Neuronal stem cell (in vitro differentiated cells): ENCODE measurements at regions not wholly inside any gene's neighbourhood (a gene's known extent, or its start where the extent isn't known, plus 50 kb on each side); places are given as distances from the start of the nearest gene placed in this dataset.

ENCODE experiments used
- DNase-seq: peaks from one replicate; pipeline ENCODE4 v3.0.0-alpha.2; 2013; ENCODE audit warnings: low spot score
- H2AFZ ChIP-seq: one replicate; pipeline ENCODE4 v1.6.1; 2013; ENCODE audit warnings: mild to moderate bottlenecking, low read length, inconsistent platforms
- H2AK5ac ChIP-seq: 2 replicates; pipeline ENCODE4 v1.6.1; 2013; ENCODE audit warnings: low read depth, mild to moderate bottlenecking, inconsistent platforms, low read length, moderate library complexity, mixed read lengths
- H2BK120ac ChIP-seq: 2 replicates; pipeline ENCODE4 v1.6.1; 2013; ENCODE audit warnings: low read depth, mild to moderate bottlenecking, inconsistent platforms, low read length, moderate library complexity, mixed read lengths
- H2BK12ac ChIP-seq: one replicate; pipeline ENCODE4 v1.6.1; 2013; ENCODE audit warnings: low read length, inconsistent platforms
- H2BK15ac ChIP-seq: 2 replicates; pipeline ENCODE4 v1.6.1; 2013; ENCODE audit warnings: mild to moderate bottlenecking, low read length, inconsistent platforms, mixed read lengths
- H2BK5ac ChIP-seq: one replicate; pipeline ENCODE4 v1.6.1; 2013; ENCODE audit warnings: inconsistent platforms, mild to moderate bottlenecking, low read length, moderate library complexity
- H3K14ac ChIP-seq: one replicate; pipeline ENCODE4 v1.6.1; 2013; ENCODE audit warnings: low read length, inconsistent platforms
- H3K18ac ChIP-seq: 2 replicates; pipeline ENCODE4 v1.6.1; 2013; ENCODE audit warnings: low read length, inconsistent platforms
- H3K23ac ChIP-seq: 2 replicates; pipeline ENCODE4 v1.6.1; 2013; ENCODE audit warnings: low read depth, mild to moderate bottlenecking, mixed read lengths, low read length, inconsistent platforms; ENCODE audit not compliant: poor library complexity
- H3K27ac ChIP-seq: replicated peaks from 3 replicates; pipeline ENCODE4 v1.5.1; 2013; ENCODE audit warnings: low read length, inconsistent platforms
- H3K27me3 ChIP-seq, 3 experiments: 2 replicates each; pipeline ENCODE4 v1.6.1; 2013; ENCODE audit warnings: low read length in 3 of 3, mild to moderate bottlenecking in 2 of 3, inconsistent platforms in 1 of 3, low read depth in 1 of 3, mixed read lengths in 1 of 3, moderate library complexity in 1 of 3; ENCODE audit not compliant: control insufficient read depth in 3 of 3, insufficient read depth in 3 of 3
- H3K36me3 ChIP-seq, 2 donors: replicated peaks in 1 of 2; 2 replicates each; pipeline ENCODE4 v1.6.1; 2013; ENCODE audit warnings: low read length in 2 of 2; ENCODE audit not compliant: control insufficient read depth in 2 of 2, insufficient read depth in 2 of 2
- H3K4ac ChIP-seq: 2 replicates; pipeline ENCODE4 v1.6.1; 2013; ENCODE audit warnings: inconsistent platforms, mild to moderate bottlenecking, low read length, moderate library complexity
- H3K4me1 ChIP-seq, 2 donors: 1 replicate in 1 of 2; 2 replicates in 1 of 2; pipeline ENCODE4 v1.6.1; 2013; ENCODE audit warnings: low read length in 2 of 2, low read depth in 1 of 2; ENCODE audit not compliant: control insufficient read depth in 2 of 2, insufficient read depth in 1 of 2
- H3K4me2 ChIP-seq: one replicate; pipeline ENCODE4 v1.6.1; 2013; ENCODE audit warnings: mild to moderate bottlenecking, low read length, inconsistent platforms; ENCODE audit not compliant: insufficient read depth, poor library complexity, severe bottlenecking
- H3K4me3 ChIP-seq, 2 donors: 2 replicates each; pipeline ENCODE4 v1.5.1; 2013; ENCODE audit warnings: low read length in 2 of 2, mild to moderate bottlenecking in 2 of 2, inconsistent platforms in 1 of 2, moderate library complexity in 1 of 2
- H3K79me1 ChIP-seq: one replicate; pipeline ENCODE4 v1.6.1; 2013; ENCODE audit warnings: low read depth, mild to moderate bottlenecking, inconsistent platforms, low read length, moderate library complexity
- H3K9ac ChIP-seq: one replicate; pipeline ENCODE4 v1.6.1; 2013; ENCODE audit warnings: mild to moderate bottlenecking, low read depth, low read length, inconsistent platforms; ENCODE audit not compliant: poor library complexity
- H3K9me3 ChIP-seq, 2 donors: replicated peaks in 1 of 2; 2 replicates each; pipeline versions ENCODE3 to v1.6.1; 2013; ENCODE audit warnings: low read length in 2 of 2, mild to moderate bottlenecking in 2 of 2, inconsistent platforms in 1 of 2, low read depth in 1 of 2, mixed read lengths in 1 of 2, moderate library complexity in 1 of 2; ENCODE audit not compliant: control insufficient read depth in 2 of 2, insufficient read depth in 1 of 2
- H4K8ac ChIP-seq: one replicate; pipeline ENCODE4 v1.6.1; 2013; ENCODE audit warnings: low read depth, mild to moderate bottlenecking, inconsistent platforms, low read length, moderate library complexity
- H4K91ac ChIP-seq: one replicate; pipeline ENCODE4 v1.6.1; 2013; ENCODE audit warnings: low read length, low read depth, mild to moderate bottlenecking, inconsistent platforms; ENCODE audit not compliant: poor library complexity
- WGBS, 2 donors: extraction: QIAGEN DNeasy Blood & Tissue Kit; methylation state at CpG; one replicate each; pipeline ENCODE4 v1.1.7; 2013; ENCODE audit warnings: missing lambda C conversion rate in 2 of 2, mixed read lengths in 1 of 2; ENCODE audit not compliant: insufficient read length in 2 of 2, insufficient replicate concordance in 1 of 2; ENCODE audit errors: extremely low coverage in 2 of 2; 5-methylcytosine and 5-hydroxymethylcytosine counted together

- no peak overlapping the region for H3K27ac ChIP-seq
Observed at GRCh38 chr9:115924669-115924987, 229.0 kb upstream of the PAPPA start.

GRCh38 chr9:115925424-115925823 is 228.2 kb upstream of the PAPPA start:
- Histone ChIP-seq H3K4me3 (no peak overlapping the region), H3K27me3 (peaks cover 0 to 3% (median 0%) of the 10 kb centered on the region in 3 experiments), H3K4me1 (no peaks in the 10 kb centered on the region), H3K9ac (no peak overlapping the region), H3K14ac (no peak overlapping the region), H3K27ac (no peak overlapping the region), H4K91ac (no peak overlapping the region), H2BK120ac (no peak overlapping the region), H2BK15ac (no peak overlapping the region), H2AK5ac (no peak overlapping the region), H3K4ac (no peak overlapping the region), H3K9me3 (no peaks in the 10 kb centered on the region), H3K23ac (no peak overlapping the region), H2AFZ (no peak overlapping the region), H2BK12ac (no peak overlapping the region), H4K8ac (no peak overlapping the region), H3K18ac (no peak overlapping the region), H3K4me2 (no peak overlapping the region), H3K36me3 (no peaks in the 10 kb centered on the region), H3K79me1 (no peaks in the 10 kb centered on the region), H2BK5ac (no peak overlapping the region)
- no CpG with 5 or more reads among the region's 2 CpGs for WGBS, 2 donors
- DNase-seq = no peak

More at GRCh38 chr9:115924669-115924987, 229.0 kb upstream of the PAPPA start:
- no peak overlapping the region for H3K23ac ChIP-seq
- no peak overlapping the region for H3K4me3 ChIP-seq
- H2BK120ac ChIP-seq = no peak overlapping the region
- H3K9ac ChIP-seq = no peak overlapping the region
- DNase-seq = no peak
- H3K4me1 ChIP-seq = no peaks in the 10 kb centered on the region
- H2BK15ac ChIP-seq = no peak overlapping the region
- no peak overlapping the region for H4K8ac ChIP-seq
- no peak overlapping the region for H2AFZ ChIP-seq
- H3K36me3 ChIP-seq = no peaks in the 10 kb centered on the region
- H3K27me3 ChIP-seq = peaks cover 0 to 3% (median 0%) of the 10 kb centered on the region in 3 experiments
- H2BK12ac ChIP-seq = no peak overlapping the region
- no peaks in the 10 kb centered on the region for H3K79me1 ChIP-seq
- no peak overlapping the region for H3K4ac ChIP-seq
- H2AK5ac ChIP-seq = no peak overlapping the region
- H4K91ac ChIP-seq = no peak overlapping the region
- no peaks in the 10 kb centered on the region for H3K9me3 ChIP-seq
- H3K4me2 ChIP-seq = no peak overlapping the region
- no peak overlapping the region for H3K18ac ChIP-seq
- no peak overlapping the region for H2BK5ac ChIP-seq
- no peak overlapping the region for H3K14ac ChIP-seq

- no peaks in the 10 kb centered on the region for H3K36me3 ChIP-seq
Observed at GRCh38 chr9:115930472-115930871, 223.1 kb upstream of the PAPPA start.

GRCh38 chr9:115938479-115938878 is 215.1 kb upstream of the PAPPA start:
- no peak overlapping the region for H3K4me2 ChIP-seq
- no peak overlapping the region for H2BK5ac ChIP-seq
- no peak overlapping the region for H4K91ac ChIP-seq
- H2AK5ac ChIP-seq = no peak overlapping the region
- H3K4me3 ChIP-seq = no peak overlapping the region
- no peak overlapping the region for H3K9ac ChIP-seq
- DNase-seq = no peak
- H4K8ac ChIP-seq = no peak overlapping the region
- H3K18ac ChIP-seq = no peak overlapping the region
- H3K4me1 ChIP-seq = peaks cover 2 to 3% of the 10 kb centered on the region in 2 donors
- H3K27ac ChIP-seq = no peak overlapping the region
- no peak overlapping the region for H2BK120ac ChIP-seq
- no CpG with 5 or more reads among the region's 1 CpG for WGBS, 2 donors
- H3K23ac ChIP-seq = no peak overlapping the region
- H3K14ac ChIP-seq = no peak overlapping the region
- H2AFZ ChIP-seq = no peak overlapping the region
- no peaks in the 10 kb centered on the region for H3K79me1 ChIP-seq
- H3K4ac ChIP-seq = no peak overlapping the region
- no peak overlapping the region for H2BK15ac ChIP-seq
- no peaks in the 10 kb centered on the region for H3K36me3 ChIP-seq
- H3K27me3 ChIP-seq = no peaks in the 10 kb centered on the region
- no peak overlapping the region for H2BK12ac ChIP-seq
- H3K9me3 ChIP-seq = no peaks in the 10 kb centered on the region

More at GRCh38 chr9:115930472-115930871, 223.1 kb upstream of the PAPPA start:
- H3K18ac ChIP-seq = no peak overlapping the region
- H2AFZ ChIP-seq = peak overlapping the region; percentile 18
- H2BK5ac ChIP-seq = no peak overlapping the region
- no peak overlapping the region for H3K4ac ChIP-seq
- no peak overlapping the region for H3K4me3 ChIP-seq
- H3K9ac ChIP-seq = no peak overlapping the region
- H3K9me3 ChIP-seq = no peaks in the 10 kb centered on the region
- no peaks in the 10 kb centered on the region for H3K4me1 ChIP-seq
- no peak overlapping the region for H4K8ac ChIP-seq
- H3K79me1 ChIP-seq = no peaks in the 10 kb centered on the region
- H2BK15ac ChIP-seq = no peak overlapping the region
- no peak overlapping the region for H4K91ac ChIP-seq
- H2BK12ac ChIP-seq = no peak overlapping the region
- H3K23ac ChIP-seq = no peak overlapping the region
- no peak for DNase-seq
- no peaks in the 10 kb centered on the region for H3K27me3 ChIP-seq
- H3K27ac ChIP-seq = no peak overlapping the region
- no peak overlapping the region for H2BK120ac ChIP-seq
- H3K4me2 ChIP-seq = no peak overlapping the region
- no peak overlapping the region for H2AK5ac ChIP-seq
- no peak overlapping the region for H3K14ac ChIP-seq
